GM18511 (cell line): ENCODE measurements at regions not wholly inside any gene's neighbourhood (a gene's known extent, or its start where the extent isn't known, plus 50 kb on each side); places are given as distances from the start of the nearest gene placed in this dataset.
A peak's percentile ranks its signal among the peaks of the same experiment; 100 is the strongest.
"Not testable (repeated sequence)": the region's sequence is repeated elsewhere in the genome, so short reads cannot be mapped to it uniquely, and the experiment has no call there.

ENCODE experiments used
- ATAC-seq: cut with Tn5 transposase; IDR thresholded peaks from one replicate; pipeline ENCODE4 v1.9.1; 2021; ENCODE audit warnings: mild to moderate bottlenecking, moderate library complexity; ENCODE audit not compliant: unreplicated experiment

DNA sequence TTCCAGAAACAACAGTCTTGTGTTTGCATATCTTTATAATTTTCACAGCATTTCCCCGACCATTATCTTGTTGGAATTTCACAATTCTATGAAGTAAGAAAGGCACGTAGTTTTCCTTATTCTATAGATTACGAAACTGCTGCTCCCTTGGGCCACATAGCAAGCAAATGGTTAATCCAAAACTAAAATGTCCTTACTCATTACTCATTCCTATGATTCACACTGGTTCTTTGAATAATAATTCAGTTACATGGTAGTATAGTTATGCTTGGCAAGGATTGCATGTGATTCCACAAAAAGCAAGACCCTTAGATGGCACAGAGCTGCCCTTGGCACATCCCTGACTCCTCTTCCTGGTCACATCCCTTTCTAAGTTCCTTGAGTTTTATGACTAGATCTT is 51.2 kb downstream of the OR13H1 start:
- ATAC-seq, result no peak

DNA sequence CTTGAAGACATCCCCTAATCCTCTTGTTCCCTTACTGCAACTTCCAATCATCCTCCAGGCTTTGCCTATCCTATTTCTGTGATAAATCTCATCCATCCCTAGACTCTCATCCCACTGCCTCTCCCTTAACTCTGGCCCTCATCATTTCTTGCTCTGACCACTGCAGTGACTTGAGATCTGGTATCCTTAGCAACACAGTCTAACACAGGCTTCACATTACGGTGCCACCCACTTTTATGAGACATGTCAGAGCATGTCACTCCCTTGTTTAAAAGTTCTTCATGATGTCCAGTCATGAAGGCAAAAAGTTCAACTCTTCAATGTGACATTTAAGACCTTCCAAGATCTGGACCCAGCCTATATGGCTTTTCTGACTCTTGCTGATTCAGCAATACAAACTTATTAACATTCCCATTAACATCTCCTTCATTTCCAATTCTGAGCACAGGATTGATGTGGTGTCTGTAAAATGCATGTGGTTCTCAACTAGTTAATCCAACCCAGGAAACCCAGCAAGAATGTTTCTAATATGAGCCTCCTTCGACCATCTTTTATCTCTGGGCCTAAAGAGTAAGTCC is 64.0 kb downstream of the OR13H1 start:
- ATAC-seq, result no peak

DNA sequence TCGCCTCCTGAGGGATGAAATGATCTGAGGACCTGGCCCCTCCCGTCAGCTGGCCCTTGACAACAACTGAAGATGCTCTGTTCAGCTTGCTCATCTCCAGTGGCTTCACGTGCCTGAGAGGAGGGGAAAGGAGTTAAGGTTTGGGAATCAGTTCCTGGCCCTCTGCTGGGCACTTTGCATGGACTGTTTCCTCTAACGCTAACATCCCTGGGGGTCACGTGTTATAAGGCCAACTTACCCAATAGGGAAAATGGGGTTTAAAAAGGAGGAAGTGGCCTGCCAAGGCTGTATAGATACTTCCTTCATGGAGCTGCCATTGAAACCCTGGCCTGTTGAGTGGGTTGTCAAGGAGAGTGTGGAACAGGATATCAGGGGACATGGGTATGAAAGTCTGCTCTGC is 65.6 kb downstream of the OR13H1 start:
- ATAC-seq, result no peak

DNA sequence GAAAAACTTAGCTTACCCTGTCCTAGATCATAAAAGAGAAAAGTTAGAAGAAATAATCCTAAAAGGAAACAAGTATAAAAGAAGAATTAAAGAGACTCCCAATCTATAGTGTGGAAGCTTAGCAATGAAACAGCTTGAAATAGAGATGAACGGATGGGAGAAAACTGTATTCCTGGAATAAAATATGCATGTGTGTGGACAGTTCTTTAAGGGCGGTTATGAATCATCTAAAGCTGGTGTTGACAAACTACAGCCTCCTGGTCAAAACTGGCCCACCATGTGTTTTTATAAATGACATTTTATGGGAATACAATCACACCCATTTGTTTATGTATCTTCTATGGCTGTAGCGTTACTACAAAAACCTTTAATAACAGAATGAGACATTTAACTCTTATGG is 69.4 kb downstream of the OR13H1 start:
- ATAC-seq, result no peak

DNA sequence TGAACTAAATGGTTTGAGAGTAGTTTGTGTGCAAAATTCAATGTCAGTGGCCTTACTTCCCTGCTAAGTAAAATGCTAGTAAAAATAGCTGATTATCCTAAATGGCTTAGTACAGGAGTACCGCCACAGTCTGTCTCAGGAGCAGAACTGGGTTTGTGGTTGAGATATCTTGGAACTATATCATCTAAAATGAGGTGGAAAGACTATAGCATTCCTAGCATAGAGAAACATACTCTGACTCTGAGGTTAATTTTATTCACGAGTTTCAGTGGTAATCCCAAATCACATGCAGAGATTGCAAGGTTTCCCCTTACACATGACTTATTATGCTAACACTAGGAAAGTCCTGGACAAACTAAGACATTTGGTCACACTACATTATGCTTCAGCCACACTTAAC is 70.4 kb downstream of the OR13H1 start:
- no peak for ATAC-seq

DNA sequence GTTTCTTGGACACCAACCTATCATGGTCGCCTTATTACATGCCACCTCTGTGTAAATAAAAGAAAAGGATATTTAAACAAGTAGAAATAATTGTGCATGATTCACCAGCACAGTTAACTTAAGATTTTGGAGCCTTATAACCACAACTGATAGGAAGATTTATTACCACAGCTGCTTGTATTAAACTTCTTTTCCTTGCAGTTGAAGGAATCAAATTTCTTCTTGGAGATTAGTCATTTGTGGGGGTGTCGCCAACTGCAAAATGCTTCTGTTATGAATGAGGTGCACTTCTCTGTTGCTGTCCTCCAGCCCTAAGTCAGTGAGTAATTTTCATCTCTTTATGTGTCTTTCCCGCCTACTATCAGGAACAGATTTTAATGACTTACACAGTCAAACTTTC is 73.3 kb downstream of the OR13H1 start:
- no peak for ATAC-seq

DNA sequence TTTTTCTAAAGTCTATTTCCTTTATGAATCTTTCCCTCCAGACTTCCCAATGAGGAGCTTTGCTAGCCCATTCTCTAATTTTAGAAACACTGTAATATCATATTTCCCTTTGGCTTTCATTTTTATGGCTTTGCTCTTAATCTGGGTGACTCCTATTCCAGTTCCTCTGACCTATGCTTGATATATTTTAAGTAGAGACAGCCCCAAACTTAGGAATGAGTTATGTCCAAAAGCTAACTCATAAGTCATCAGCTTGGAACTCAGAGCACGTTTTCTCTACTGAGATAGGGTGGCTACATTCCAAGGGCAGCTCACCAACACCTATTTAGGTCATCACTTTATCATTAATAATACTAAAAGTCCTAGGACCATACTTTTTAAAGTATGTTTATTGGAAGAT is 77.8 kb downstream of the OR13H1 start:
- ATAC-seq, result no peak

DNA sequence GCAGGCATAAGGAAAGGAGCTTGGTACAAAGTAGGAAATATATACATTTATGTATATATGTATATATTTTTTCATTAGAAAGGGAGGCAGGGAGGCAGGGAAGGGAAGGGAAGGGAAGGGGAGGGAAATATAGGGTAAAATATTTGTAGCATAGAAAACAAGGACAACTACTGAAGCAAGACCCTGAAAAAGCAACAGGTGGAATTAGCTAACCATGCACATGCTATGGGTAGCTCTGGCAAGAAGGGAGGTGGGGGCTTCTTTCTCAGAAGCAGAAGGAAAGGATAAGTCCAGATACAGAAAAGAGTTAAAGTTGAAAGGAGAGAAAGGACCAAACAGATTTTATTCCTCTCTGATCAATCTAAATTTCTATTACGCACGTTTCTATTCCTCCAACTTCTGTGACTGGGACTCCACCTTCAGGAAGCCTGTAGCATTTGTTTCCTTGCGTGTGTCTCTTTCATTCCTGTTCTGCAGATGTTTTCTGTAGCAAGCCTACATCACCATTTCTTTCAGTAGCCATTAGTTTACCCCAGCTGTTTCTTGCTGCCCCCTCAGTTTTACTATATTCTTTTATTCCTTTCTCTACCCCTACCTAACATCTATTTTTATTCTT is 82.9 kb downstream of the OR13H1 start:
- no peak for ATAC-seq

DNA sequence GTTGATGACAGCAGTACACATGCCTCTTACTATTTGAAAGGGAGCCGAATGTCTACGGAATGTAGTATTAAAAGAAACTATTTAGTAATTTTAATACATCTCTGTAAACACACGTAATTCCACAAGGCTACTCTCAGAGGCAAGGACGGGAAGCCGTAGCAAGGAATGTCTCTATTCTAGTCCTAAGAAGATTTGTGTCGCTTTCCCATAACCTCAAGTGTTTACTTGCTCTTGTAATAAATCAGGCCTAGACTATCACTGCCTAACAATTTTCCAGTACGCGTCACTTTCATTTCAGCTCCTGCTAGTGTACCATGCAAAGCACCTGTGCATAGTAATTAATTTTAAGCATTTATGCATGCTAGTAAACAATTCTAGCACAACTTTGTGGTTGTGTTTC is 86.7 kb downstream of the OR13H1 start:
- ATAC-seq, result no peak

DNA sequence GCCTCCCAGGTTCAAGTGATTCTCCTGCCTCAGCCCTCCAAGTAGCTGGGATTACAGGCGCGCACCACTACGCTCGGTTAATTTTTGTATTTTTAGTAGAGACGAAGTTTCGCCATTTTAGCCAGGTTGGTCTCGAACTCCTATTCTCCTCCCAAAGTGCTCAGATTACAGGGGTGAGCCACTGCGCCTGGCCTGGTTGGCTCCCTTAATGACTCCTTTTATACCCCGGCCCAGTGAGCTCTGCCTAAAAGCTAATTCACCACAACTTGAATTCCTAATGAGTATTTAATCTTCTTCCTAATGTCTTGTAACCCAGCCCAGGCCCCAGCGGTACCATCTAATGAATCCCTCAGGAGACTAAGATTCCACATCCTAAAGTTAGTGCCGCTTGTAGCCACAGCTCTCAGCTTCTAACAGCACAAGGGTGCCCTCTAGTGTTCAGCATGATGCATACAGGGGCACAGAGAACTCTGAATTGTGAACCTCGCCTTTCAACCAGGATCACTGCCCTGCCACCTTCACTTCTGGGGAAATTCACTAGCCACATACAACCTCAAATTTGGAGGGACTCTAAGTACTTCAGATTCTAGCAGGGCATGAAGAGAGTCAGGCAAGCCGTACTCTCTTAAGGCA is 89.5 kb downstream of the OR13H1 start:
- peak; percentile 98 for ATAC-seq

DNA sequence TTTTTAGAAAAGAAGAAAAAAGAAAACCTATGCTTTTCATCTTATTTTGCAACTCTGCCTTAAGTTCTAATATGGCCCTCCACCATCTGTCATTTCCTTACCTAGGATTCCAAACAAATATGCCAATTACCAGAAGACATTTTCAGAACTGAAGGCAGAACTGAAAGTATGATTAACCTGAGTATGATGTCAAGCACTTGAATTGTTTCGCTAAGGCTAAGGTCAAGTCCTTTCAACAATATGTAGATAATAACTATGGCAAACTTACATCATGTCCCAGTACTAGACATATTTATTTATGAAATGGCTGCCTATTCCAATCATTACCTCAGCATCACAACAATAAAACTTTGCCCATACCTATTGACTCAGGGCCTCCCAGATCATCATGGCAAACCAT is 91.0 kb downstream of the OR13H1 start:
- no peak for ATAC-seq

DNA sequence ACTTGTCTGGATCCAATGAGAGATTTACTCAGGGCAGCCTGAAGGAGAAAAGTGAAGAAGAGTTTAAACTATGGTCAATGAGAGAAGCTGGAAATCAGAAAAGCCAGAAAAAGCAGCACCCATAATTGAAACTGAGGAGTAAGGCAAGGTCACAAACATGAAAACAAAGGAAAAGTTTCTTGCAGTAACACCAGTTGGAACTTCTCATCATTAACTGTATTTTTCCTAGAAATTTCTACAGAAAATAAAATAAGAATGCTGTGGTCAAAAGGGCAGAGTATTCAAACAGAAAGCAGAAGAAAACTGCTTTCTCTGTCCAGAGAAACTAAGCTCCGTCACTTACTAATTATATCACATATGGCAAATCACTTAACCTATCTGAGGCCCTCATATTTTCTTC is 102.2 kb downstream of the OR13H1 start:
- no peak for ATAC-seq

DNA sequence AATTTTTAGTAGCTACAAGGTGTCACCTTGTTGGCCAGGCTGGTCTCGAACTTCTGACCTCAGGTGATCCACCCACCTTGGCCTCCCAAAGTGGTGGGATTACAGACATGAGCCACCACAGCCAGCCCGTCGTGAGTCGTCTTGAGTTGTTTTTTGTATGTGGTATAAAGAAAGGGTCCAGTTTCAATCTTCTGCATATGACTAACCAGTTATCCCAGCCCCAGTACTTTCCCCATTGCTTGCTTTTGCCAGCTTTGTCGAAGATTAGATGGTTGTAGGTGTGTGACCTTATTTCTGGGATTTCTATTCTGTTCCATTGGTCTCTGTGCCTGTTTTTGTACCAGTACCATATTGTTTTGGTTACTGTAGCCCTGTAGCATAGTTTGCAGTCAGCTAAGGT is 105.9 kb downstream of the OR13H1 start:
- no peak for ATAC-seq

DNA sequence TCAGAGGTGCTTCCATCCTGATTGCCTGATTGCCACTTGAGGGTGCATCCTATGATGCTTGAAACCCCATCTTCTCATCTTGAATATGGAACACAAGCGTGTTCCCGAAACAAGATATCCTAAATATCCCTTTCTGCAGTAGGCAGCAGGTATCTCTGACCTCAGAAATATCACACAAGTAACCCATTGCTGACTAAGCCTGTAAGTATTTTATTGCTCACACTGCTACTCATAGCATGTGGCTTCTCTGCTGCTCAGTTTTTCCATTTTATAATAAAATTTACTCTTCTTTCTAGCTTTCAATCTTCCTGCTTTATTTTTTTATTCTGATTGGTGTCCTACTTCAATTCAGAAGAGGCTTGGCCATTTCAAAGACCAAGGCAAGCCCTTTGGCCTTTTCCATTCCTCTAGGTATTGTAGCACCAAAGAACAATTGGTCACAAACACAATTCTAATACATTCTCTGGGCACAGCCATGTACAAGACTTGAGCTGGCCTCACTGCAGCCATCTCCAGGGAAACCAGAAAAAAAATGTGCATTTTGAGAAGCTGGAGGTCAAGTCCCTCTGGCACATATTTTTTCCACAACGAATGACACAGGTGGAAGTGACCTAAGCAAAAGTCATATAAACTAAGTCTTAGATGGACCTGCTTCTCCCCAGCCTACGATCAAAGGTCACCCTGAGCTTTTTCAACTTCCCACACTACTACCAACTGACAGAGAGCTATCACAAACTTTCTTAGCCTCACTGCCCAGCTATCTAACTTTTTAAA is 107.0 kb downstream of the OR13H1 start:
- ATAC-seq, result no peak

DNA sequence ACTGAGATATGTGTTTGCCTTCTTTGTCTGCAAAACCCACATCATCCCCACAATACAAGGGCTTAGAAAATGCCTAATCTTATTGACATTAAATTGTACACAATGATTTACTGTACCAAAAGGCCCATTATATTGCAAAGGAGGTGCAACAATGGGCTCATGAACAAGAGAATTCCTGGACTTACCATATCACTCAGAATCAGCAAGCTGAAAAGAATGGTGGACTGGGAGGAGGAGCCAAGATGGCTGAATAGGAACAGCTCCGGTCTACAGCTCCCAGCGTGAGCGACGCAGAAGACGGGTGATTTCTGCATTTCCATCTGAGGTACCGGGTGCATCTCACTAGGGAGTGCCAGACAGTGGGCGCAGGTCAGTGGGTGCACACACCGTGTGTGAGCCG is 119.9 kb downstream of the OR13H1 start:
- not testable (repeated sequence) for ATAC-seq

DNA sequence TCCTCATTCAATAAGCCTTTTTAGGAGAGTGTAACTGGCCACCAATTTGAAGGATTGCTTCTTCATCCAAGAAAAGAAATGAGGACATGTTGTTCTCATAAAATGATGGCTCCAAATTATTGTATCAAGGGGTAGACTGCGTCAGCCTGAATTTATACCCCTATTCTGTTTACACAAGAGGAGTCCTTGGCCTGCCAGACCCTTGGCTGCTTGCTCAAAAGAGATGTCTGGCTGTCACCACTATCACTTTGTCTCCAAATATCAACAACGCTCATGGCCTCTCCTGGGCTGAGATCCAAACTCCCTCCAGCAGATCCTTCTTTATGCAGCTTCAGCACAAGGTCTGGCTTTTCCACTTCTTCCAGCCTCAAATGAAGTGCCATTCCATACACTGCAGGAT is 127.9 kb downstream of the OR13H1 start:
- ATAC-seq, result no peak

DNA sequence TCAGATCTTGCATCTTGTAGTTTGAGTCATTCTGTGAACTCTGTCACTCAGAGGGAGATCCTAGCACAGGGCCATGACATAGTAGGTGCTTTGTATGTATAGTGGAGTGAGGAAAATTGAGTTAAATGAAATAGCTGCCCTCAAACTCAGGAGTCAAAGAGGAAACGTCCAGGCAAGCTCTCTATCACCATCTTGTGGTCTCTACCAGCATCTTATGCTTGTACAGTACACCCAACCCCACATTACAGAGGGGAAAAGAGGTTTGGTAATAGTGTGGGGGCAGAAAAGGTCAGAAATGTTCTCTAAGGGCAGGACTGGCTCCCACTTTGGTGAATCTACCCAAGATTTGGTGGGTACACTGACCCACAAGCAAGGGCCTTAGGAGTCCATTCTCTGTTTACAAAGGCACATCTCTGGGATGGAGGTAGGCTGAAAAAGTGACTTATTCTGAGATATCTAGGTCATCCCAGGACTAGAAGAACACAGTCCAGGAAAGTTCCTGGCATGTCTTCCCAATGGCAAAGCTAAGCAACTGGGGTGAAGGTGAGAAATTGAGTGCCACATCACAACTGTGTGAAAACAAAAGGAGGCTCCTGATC is 131.8 kb downstream of the OR13H1 start:
- ATAC-seq, result peak; percentile 66

DNA sequence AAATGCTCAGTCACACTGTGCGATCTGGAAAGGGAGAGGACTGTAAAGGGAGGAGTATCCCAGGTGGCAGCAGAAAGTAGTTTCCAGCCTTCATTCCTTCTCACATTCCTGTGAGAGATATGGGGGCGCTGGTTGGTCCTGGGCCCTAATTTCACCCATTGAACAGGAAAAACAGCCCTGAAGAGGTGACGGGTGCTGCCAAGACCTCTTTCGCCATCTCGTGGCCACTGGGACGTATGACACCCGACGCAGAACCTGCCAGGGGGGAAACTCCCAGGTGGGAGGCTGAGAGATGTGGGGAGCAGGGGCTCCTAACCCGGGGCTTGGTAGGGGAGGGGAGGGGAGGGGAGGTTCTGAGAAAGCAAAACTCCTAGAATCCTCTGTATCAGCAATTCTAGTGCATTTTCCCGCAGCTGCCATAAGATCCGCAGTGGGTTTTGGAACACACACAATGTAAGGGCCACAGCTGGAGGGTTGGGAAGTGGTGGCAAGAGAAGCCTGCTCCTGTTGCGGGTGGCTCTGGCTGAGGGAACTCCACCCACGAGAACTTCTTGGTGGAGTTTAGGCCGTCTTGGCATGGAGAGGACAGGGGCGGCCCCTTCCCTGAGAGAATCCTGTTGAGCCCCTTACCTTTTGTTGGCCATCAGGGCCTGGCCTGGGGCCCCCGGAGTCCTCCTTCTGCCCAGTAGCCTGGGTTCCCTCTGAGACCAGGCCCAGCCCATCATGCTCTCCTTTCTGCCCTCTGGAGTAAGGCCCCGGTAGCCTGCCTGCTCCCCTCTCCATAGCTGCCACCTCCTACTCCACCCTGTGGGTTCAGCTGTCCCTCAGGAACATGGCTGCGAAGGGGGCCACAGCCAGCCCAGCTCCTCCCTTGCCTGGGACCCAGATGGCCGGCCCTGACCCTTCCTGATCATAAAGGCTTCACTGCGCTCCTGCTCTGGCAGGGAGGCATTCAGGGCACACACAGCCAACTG is 134.1 kb downstream of the OR13H1 start:
- peak; percentile 88 for ATAC-seq

DNA sequence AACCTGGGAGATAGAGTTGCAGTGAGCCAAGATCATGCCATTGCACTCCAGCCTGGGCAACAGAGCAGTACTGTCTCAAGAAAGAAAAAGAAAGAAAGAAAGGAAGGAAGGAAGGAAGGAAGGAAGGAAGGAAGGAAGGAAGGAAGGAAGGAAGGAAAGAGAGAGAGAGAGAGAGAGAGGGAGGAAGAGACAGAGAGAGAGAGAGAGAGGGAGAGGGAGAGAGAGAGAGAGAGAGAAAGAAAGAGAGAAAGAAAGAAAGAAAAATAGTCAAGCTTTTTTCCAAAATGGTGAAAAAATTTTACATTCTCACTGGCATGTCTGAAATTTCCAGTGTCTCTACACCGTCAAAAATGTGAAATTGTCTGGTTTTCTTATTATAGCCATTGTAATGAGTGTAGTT is 138.9 kb downstream of the OR13H1 start:
- ATAC-seq, result not testable (repeated sequence)

DNA sequence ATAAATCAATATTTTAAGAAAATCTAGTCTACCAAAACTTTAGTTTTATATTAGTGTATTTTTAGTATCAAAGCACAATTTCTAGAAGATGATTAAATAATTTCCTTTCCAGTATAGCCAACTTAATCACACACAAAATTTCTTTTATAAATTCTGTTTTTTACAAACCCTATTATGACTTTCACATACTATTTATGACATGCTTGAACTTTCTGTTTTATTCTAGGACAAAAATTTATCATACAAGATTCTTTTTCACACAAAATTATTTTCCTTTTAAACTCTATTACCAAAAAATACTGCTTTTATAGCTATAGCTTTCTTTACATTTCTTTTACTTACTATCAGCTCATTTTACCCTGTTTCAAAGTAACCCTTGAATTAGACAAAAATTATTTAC is 149.5 kb downstream of the OR13H1 start:
- no peak for ATAC-seq
